ENCODE measurements at regions not wholly inside any gene's neighbourhood (a gene's known extent, or its start where the extent isn't known, plus 50 kb on each side); places are given as distances from the start of the nearest gene placed in this dataset.

DNA sequence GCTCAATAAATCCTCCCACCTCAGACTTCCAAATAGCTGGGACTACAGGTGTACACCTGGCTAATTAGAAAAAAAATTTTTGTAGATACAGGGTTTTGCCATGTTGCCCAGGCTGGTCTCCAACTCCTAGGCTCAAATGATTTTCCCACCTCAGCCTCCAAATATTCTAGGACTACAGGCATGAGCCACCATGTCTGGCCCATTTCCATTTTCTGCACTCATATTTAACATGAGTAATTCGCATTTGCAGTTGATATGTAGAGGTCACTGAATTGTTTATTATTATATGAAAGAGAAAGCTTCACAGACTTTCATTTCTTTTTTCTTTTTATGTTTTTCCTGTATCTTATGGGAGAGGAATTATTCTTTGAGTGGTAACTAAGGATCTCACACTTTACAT lies 492.7 kb downstream of the CNTN3 start:
- TF ChIP-seq, protein P1, sequence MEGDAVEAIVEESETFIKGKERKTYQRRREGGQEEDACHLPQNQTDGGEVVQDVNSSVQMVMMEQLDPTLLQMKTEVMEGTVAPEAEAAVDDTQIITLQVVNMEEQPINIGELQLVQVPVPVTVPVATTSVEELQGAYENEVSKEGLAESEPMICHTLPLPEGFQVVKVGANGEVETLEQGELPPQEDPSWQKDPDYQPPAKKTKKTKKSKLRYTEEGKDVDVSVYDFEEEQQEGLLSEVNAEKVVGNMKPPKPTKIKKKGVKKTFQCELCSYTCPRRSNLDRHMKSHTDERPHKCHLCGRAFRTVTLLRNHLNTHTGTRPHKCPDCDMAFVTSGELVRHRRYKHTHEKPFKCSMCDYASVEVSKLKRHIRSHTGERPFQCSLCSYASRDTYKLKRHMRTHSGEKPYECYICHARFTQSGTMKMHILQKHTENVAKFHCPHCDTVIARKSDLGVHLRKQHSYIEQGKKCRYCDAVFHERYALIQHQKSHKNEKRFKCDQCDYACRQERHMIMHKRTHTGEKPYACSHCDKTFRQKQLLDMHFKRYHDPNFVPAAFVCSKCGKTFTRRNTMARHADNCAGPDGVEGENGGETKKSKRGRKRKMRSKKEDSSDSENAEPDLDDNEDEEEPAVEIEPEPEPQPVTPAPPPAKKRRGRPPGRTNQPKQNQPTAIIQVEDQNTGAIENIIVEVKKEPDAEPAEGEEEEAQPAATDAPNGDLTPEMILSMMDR (IDR thresholded peaks at IDR 0.05): no peak
- no peak for TF ChIP-seq POLR2A (IDR thresholded peaks at IDR 0.05)

Data from tibial nerve (tissue), 3 donors.